Psoas muscle (tissue), 7 donors: ENCODE measurements at regions not wholly inside any gene's neighbourhood (a gene's known extent, or its start where the extent isn't known, plus 50 kb on each side); places are given as distances from the start of the nearest gene placed in this dataset.

Source experiments
- ATAC-seq, 4 donors: fragments of 200-7000 bp; cut with Tn5 transposase; one replicate each; pipeline ENCODE4 v1.9.1; 2020; ENCODE audit warnings: moderate library complexity in 3 of 4, mild to moderate bottlenecking in 2 of 4
- DNase-seq, 2 donors: peaks; one replicate each; pipeline ENCODE4 v3.0.0-alpha.2; 2020
- H3K27ac ChIP-seq: fragments of 200-600 bp; one replicate; pipeline ENCODE4 v1.8.0; 2022
- H3K27me3 ChIP-seq, 3 donors: fragments of 200-600 bp in 1 of 3; one replicate each; pipeline versions ENCODE4 v1.6.1 to v1.8.0; 2013 to 2022; ENCODE audit warnings: low read length in 2 of 3, mild to moderate bottlenecking in 2 of 3, moderate library complexity in 1 of 3; ENCODE audit not compliant: insufficient read depth in 3 of 3
- H3K36me3 ChIP-seq, 2 donors: fragments of 200-600 bp in 1 of 2; one replicate each; pipeline versions ENCODE4 v1.6.1 to v1.8.0; 2013 to 2022; ENCODE audit warnings: low read depth in 1 of 2, mild to moderate bottlenecking in 1 of 2, moderate library complexity in 1 of 2; ENCODE audit not compliant: insufficient read depth in 1 of 2
- H3K4me1 ChIP-seq: fragments of 200-600 bp; one replicate; pipeline ENCODE4 v1.8.0; 2022
- H3K4me3 ChIP-seq: fragments of 200-600 bp; one replicate; pipeline ENCODE4 v1.8.0; 2022; ENCODE audit warnings: mild to moderate bottlenecking
- H3K9me3 ChIP-seq: fragments of 200-600 bp; one replicate; pipeline ENCODE4 v1.8.0; 2022
- CTCF ChIP-seq: fragments of 200-600 bp; IDR thresholded peaks from one replicate; pipeline ENCODE4 v1.8.0; 2022; ENCODE audit warnings: antibody characterized with exemption
- WGBS, 3 donors: extraction: QIAGEN DNeasy Blood & Tissue Kit; methylation state at CpG; one replicate each; pipeline versions ENCODE4 v1.1.6 to v1.1.7; 2013; 5-methylcytosine and 5-hydroxymethylcytosine counted together
- intact Hi-C, 2 donors: fragments of 100-400 bp; cut with DNase I; formaldehyde crosslinking; loops; one replicate each; pipeline versions ENCODE4 v1.11.0 to v1.14.2; 2022
- donor health status: healthy with polysubstance abuse.
- donor health status: DM: no; HTN: no; CAD: no; lungs with moderate emphysema.
- donor health status: Bipolar disorder and iron deficiency.
- donor health status: healthy.
- donor health status: DM: yes; HTN: yes; CAD: no.
- donor health status: DM: no; HTN: no; CAD: no.
- donor health status: DM: yes; HTN: yes; CAD: no.

- no peak overlapping the region for H3K4me3 ChIP-seq
- TF ChIP-seq CTCF: no peak
- DNase-seq: no peak
- intact Hi-C loops: no loop called here
- H3K9me3 ChIP-seq: no peaks in the 10 kb centered on the region
- no peaks in the 10 kb centered on the region for H3K36me3 ChIP-seq
- no peaks in the 10 kb centered on the region for H3K4me1 ChIP-seq
- H3K27me3 ChIP-seq: no peaks in the 10 kb centered on the region
- peak in 2 of 4 donors; percentile 29 to 50 for ATAC-seq
- H3K27ac ChIP-seq: no peak overlapping the region
- 56 to 69% (median 57%) methylated on average over 6 of the region's 6 CpGs for WGBS, 3 donors
These were observed 133.0 kb upstream of the SPAG17 start for GRCh38 chr1:118317842-118318614.

- no peaks in the 10 kb centered on the region for H3K36me3 ChIP-seq
- 76 to 84% (median 84%) methylated on average over 4 of the region's 4 CpGs for WGBS, 3 donors
- peaks cover 28% of the 10 kb centered on the region for H3K4me1 ChIP-seq
- ATAC-seq (no peak), DNase-seq (no peak)
- H3K4me3 ChIP-seq: no peak overlapping the region
- no peaks in the 10 kb centered on the region for H3K27me3 ChIP-seq
- intact Hi-C loops: loop anchor here (10.0 kb wide), 2 partner anchors 198 to 408 kb away; no protein-coding TSS in a partner anchor
- H3K9me3 ChIP-seq: no peaks in the 10 kb centered on the region
- no peak for TF ChIP-seq CTCF
- H3K27ac ChIP-seq: no peak overlapping the region
These were observed 121.8 kb upstream of the SPAG17 start for GRCh38 chr1:118306851-118307250.

GRCh38 chr1:118304722-118305359 lies 119.8 kb upstream of the SPAG17 start:
- no peak for DNase-seq
- 38 to 53% (median 43%) methylated on average over 4 of the region's 4 CpGs for whole genome bisulfite sequencing, 3 donors
- Histone ChIP-seq H3K27me3 (no peaks in the 10 kb centered on the region), H3K4me1 (peaks cover 44% of the 10 kb centered on the region), H3K4me3 (no peak overlapping the region), H3K27ac (peak overlapping the region; percentile 88), H3K9me3 (no peaks in the 10 kb centered on the region), H3K36me3 (no peaks in the 10 kb centered on the region)
- intact Hi-C loops: loop anchor here (5.0 to 10.0 kb wide), 3 partner anchors 200 to 702 kb away; no protein-coding TSS in a partner anchor
- ATAC-seq: peak; percentile 22 to 58 (median 52)
- peak; percentile 58 for TF ChIP-seq CTCF

GRCh38 chr1:118303534-118303933 lies 118.5 kb upstream of the SPAG17 start:
- no peak overlapping the region for H3K4me3 ChIP-seq
- H3K27me3 ChIP-seq: no peaks in the 10 kb centered on the region
- peak; percentile 49 to 64 (median 57) for ATAC-seq
- no peaks in the 10 kb centered on the region for H3K36me3 ChIP-seq
- H3K9me3 ChIP-seq: no peaks in the 10 kb centered on the region
- DNase-seq: no peak
- H3K4me1 ChIP-seq: peaks cover 55% of the 10 kb centered on the region
- intact Hi-C loops: loop anchor here (5.0 to 10.0 kb wide), 3 partner anchors 201 to 704 kb away; no protein-coding TSS in a partner anchor
- WGBS, 3 donors: 48 to 55% (median 52%) methylated on average over 4 of the region's 4 CpGs
- H3K27ac ChIP-seq: peak overlapping the region; percentile 88
- no peak for TF ChIP-seq CTCF
